Embryonic facial prominence (tissue), 1 donor: ENCODE measurements at regions not wholly inside any gene's neighbourhood (a gene's known extent, or its start where the extent isn't known, plus 50 kb on each side); places are given as distances from the start of the nearest gene placed in this dataset.
"Not testable (repeated sequence)": the region's sequence is repeated elsewhere in the genome, so short reads cannot be mapped to it uniquely, and the experiment has no call there.

Experiments
- DNase-seq: peaks from one replicate; pipeline ENCODE4 v3.0.0-alpha.2; 2016; ENCODE audit errors: extremely low spot score

- DNase-seq: no peak
These were observed 722.6 kb downstream of the ZNF385D start for GRCh38 chr3:21028412-21028811.

GRCh38 chr3:21024563-21024962, 726.4 kb downstream of the ZNF385D start:
- DNase-seq: no peak

- no peak for DNase-seq
These were observed 730.3 kb downstream of the ZNF385D start for GRCh38 chr3:21020681-21021080.

GRCh38 chr3:21020043-21020442, 731.0 kb downstream of the ZNF385D start:
- no peak for DNase-seq

GRCh38 chr3:21017115-21017852, 733.7 kb downstream of the ZNF385D start:
- DNase-seq: no peak

- DNase-seq: no peak
These were observed 737.4 kb downstream of the ZNF385D start for GRCh38 chr3:21013566-21013965.

- no peak for DNase-seq
These were observed 751.3 kb downstream of the ZNF385D start for GRCh38 chr3:20999661-21000060.

GRCh38 chr3:20997183-20997582, 753.8 kb downstream of the ZNF385D start:
- no peak for DNase-seq

GRCh38 chr3:20990896-20991295, 760.1 kb downstream of the ZNF385D start:
- no peak for DNase-seq

- not testable (repeated sequence) for DNase-seq
These were observed 761.4 kb downstream of the ZNF385D start for GRCh38 chr3:20989653-20990052.

GRCh38 chr3:20984594-20985205, 766.3 kb downstream of the ZNF385D start:
- DNase-seq: no peak

- no peak for DNase-seq
These were observed 775.8 kb downstream of the ZNF385D start for GRCh38 chr3:20975188-20975651.

GRCh38 chr3:20974396-20974795, 776.6 kb downstream of the ZNF385D start:
- DNase-seq: no peak

GRCh38 chr3:20970807-20971206, 780.2 kb downstream of the ZNF385D start:
- not testable (repeated sequence) for DNase-seq

- not testable (repeated sequence) for DNase-seq
These were observed 781.5 kb upstream of the SGO1 start for GRCh38 chr3:20967485-20967884.

GRCh38 chr3:20958161-20958560, 772.2 kb upstream of the SGO1 start:
- no peak for DNase-seq

- no peak for DNase-seq
These were observed 759.9 kb upstream of the SGO1 start for GRCh38 chr3:20945892-20946291.

- DNase-seq: no peak
These were observed 749.8 kb upstream of the SGO1 start for GRCh38 chr3:20935791-20936190.

GRCh38 chr3:20931834-20932233, 745.8 kb upstream of the SGO1 start:
- no peak for DNase-seq

- no peak for DNase-seq
These were observed 744.0 kb upstream of the SGO1 start for GRCh38 chr3:20930034-20930433.

- no peak for DNase-seq
These were observed 738.8 kb upstream of the SGO1 start for GRCh38 chr3:20924646-20925385.

- not testable (repeated sequence) for DNase-seq
These were observed 735.1 kb upstream of the SGO1 start for GRCh38 chr3:20921112-20921511.
